ENCODE measurements at regions not wholly inside any gene's neighbourhood (a gene's known extent, or its start where the extent isn't known, plus 50 kb on each side); places are given as distances from the start of the nearest gene placed in this dataset.

GRCh38 chr14:40944521-40944920, 662.2 kb upstream of the LRFN5 start:
- H3K4me1 ChIP-seq (ENCODE audit: insufficient read depth, low read length) = no peaks in the 10 kb centered on the region
- H3K9me3 Mint-ChIP-seq = no peaks in the 10 kb centered on the region; a peak in 1 of 5 replicates

More at GRCh38 chr14:40944521-40944920, 662.2 kb upstream of the LRFN5 start:
- no peak overlapping the region for H3K18ac ChIP-seq (ENCODE audit: insufficient read length, low read depth, low read length)
- no peak overlapping the region for H2BK12ac ChIP-seq (ENCODE audit: insufficient read length, low read depth, low read length)
- H3K23me2 ChIP-seq (ENCODE audit: insufficient read length, low read depth, low read length, poor library complexity, severe bottlenecking) = no peaks in the 10 kb centered on the region
- no peak overlapping the region for H3T11ph ChIP-seq (ENCODE audit: low read length)
- Mint-ChIP-seq H3K4me1 (peaks cover 2 to 3% of the 10 kb centered on the region in 2 experiments; a peak in 3 of 4 replicates), H3K4me3 (no peak overlapping the region), H3K27me3 (ENCODE audit: low read depth) (no peaks in the 10 kb centered on the region; the same call in 1 of the 2 replicates), H3K27ac (no peak overlapping the region), H3K36me3 (ENCODE audit: insufficient read depth in 1 of 3, low read depth in 3 of 3) (peaks cover 0 to 7% (median 0%) of the 10 kb centered on the region in 3 experiments; a peak in 1 of 7 replicates)
- no peak overlapping the region for H3K27ac ChIP-seq (ENCODE audit: insufficient read length, low read depth, low read length)
- H3K23ac ChIP-seq (ENCODE audit: insufficient read length, low read depth, low read length) = no peak overlapping the region
- H2BK15ac ChIP-seq (ENCODE audit: low read depth, low read length) = no peak overlapping the region
- no peaks in the 10 kb centered on the region for H3K27me3 ChIP-seq (ENCODE audit: insufficient read depth, low read length)
- H2BK120ac ChIP-seq (ENCODE audit: low read depth, low read length, poor library complexity, severe bottlenecking) = no peak overlapping the region
- no peak overlapping the region for H2AFZ ChIP-seq (ENCODE audit: low read length)
- WGBS (ENCODE audit: extremely low coverage, insufficient read length, low lambda C conversion rate) = no CpG with 5 or more reads among the region's 3 CpGs
- DNase-seq = no peak
- H4K91ac ChIP-seq (ENCODE audit: insufficient read length, low read depth, low read length) = no peak overlapping the region
- no peaks in the 10 kb centered on the region for H3K79me2 ChIP-seq (ENCODE audit: insufficient read depth, low read length)
- H2BK20ac ChIP-seq (ENCODE audit: low read depth, low read length, poor library complexity, severe bottlenecking) = no peak overlapping the region
- no peaks in the 10 kb centered on the region for H3K79me1 ChIP-seq (ENCODE audit: insufficient read depth, low read depth, low read length, poor library complexity, severe bottlenecking)
- no peak overlapping the region for H4K8ac ChIP-seq (replicated peaks; ENCODE audit: insufficient read length, low read depth, low read length)
- H2AK5ac ChIP-seq (ENCODE audit: insufficient read length, low read length) = no peak overlapping the region
- H4K5ac ChIP-seq (ENCODE audit: insufficient read length, low read depth, low read length) = no peak overlapping the region
- H4K20me1 ChIP-seq (ENCODE audit: control insufficient read depth, insufficient read depth, insufficient read length) = no peaks in the 10 kb centered on the region
- H3K56ac ChIP-seq (ENCODE audit: insufficient read length, low read depth, low read length) = no peak overlapping the region
- H3K9ac ChIP-seq (ENCODE audit: extremely low read depth, insufficient read length, low read length) = no peak overlapping the region
- no peak overlapping the region for H3K4ac ChIP-seq (ENCODE audit: low read depth, low read length)
- no peak overlapping the region for H3K4me2 ChIP-seq (ENCODE audit: insufficient read depth, insufficient read length, low read length)
- H2BK5ac ChIP-seq (ENCODE audit: insufficient read length, low read length) = no peak overlapping the region
- no peak for TF ChIP-seq CTCF (conservative IDR thresholded peaks at IDR 0.05)
- H3K9me3 ChIP-seq (ENCODE audit: control insufficient read depth, low read depth, low read length) = no peaks in the 10 kb centered on the region
- H3K14ac ChIP-seq (ENCODE audit: insufficient read depth, low read length) = no peak overlapping the region
